HG02970 (cell line): ENCODE measurements at regions not wholly inside any gene's neighbourhood (a gene's known extent, or its start where the extent isn't known, plus 50 kb on each side); places are given as distances from the start of the nearest gene placed in this dataset.

Experiments used
- ATAC-seq: cut with Tn5 transposase; IDR thresholded peaks from one replicate; pipeline ENCODE4 v1.9.1; 2021; ENCODE audit warnings: mild to moderate bottlenecking, moderate library complexity, moderate number of reproducible peaks; ENCODE audit not compliant: unreplicated experiment, low FRiP score

- no peak for ATAC-seq
Observed at GRCh38 chr4:112842513-112842912, 205.6 kb downstream of the LARP7 start.

GRCh38 chr4:112845386-112845785 lies 204.1 kb upstream of the ANK2 start:
- ATAC-seq = no peak

- ATAC-seq = no peak
Observed at GRCh38 chr4:112847045-112847444, 202.4 kb upstream of the ANK2 start.

- no peak for ATAC-seq
Observed at GRCh38 chr4:112847781-112848180, 201.7 kb upstream of the ANK2 start.

- ATAC-seq = no peak
Observed at GRCh38 chr4:112848911-112849310, 200.5 kb upstream of the ANK2 start.

- no peak for ATAC-seq
Observed at GRCh38 chr4:112852601-112853000, 196.9 kb upstream of the ANK2 start.

- no peak for ATAC-seq
Observed at GRCh38 chr4:112853662-112854256, 195.7 kb upstream of the ANK2 start.

GRCh38 chr4:112854420-112854819 lies 195.0 kb upstream of the ANK2 start:
- ATAC-seq = no peak

GRCh38 chr4:112855058-112855457 lies 194.4 kb upstream of the ANK2 start:
- no peak for ATAC-seq

GRCh38 chr4:112857461-112857860 lies 192.0 kb upstream of the ANK2 start:
- no peak for ATAC-seq

- ATAC-seq = no peak
Observed at GRCh38 chr4:112858751-112859150, 190.7 kb upstream of the ANK2 start.

- no peak for ATAC-seq
Observed at GRCh38 chr4:112859456-112860184, 189.8 kb upstream of the ANK2 start.

GRCh38 chr4:112860830-112861690 lies 188.4 kb upstream of the ANK2 start:
- ATAC-seq = no peak

GRCh38 chr4:112861691-112862674 lies 187.5 kb upstream of the ANK2 start:
- no peak for ATAC-seq

GRCh38 chr4:112865443-112865842 lies 184.0 kb upstream of the ANK2 start:
- no peak for ATAC-seq

GRCh38 chr4:112876316-112876715 lies 173.1 kb upstream of the ANK2 start:
- ATAC-seq = no peak

GRCh38 chr4:112881842-112882241 lies 167.6 kb upstream of the ANK2 start:
- no peak for ATAC-seq

- ATAC-seq = no peak
Observed at GRCh38 chr4:112882286-112882685, 167.2 kb upstream of the ANK2 start.

GRCh38 chr4:112884406-112884805 lies 165.0 kb upstream of the ANK2 start:
- no peak for ATAC-seq

GRCh38 chr4:112885897-112886296 lies 163.6 kb upstream of the ANK2 start:
- ATAC-seq = no peak
